ENCODE measurements at regions not wholly inside any gene's neighbourhood (a gene's known extent, or its start where the extent isn't known, plus 50 kb on each side); places are given as distances from the start of the nearest gene placed in this dataset.
"Not testable (repeated sequence)": the region's sequence is repeated elsewhere in the genome, so short reads cannot be mapped to it uniquely, and the experiment has no call there.

- Histone ChIP-seq H3K4me1 (no peaks in the 10 kb centered on the region), H3K27ac (no peak overlapping the region), H3K4me2 (ENCODE audit: low read length) (no peak overlapping the region), H3K9me3 (ENCODE audit: control insufficient read depth, low read length) (no peaks in the 10 kb centered on the region), H2AFZ (no peak overlapping the region), H3K36me3 (ENCODE audit: control insufficient read depth, insufficient read depth, low read length) (no peaks in the 10 kb centered on the region), H3K9ac (no peak overlapping the region), H3K79me2 (no peaks in the 10 kb centered on the region), H3K4me3 (ENCODE audit: low read depth, low read length) (no peak overlapping the region), H3K27me3 (ENCODE audit: control insufficient read depth, insufficient read depth, low read length) (no peaks in the 10 kb centered on the region)
- TF ChIP-seq CTCF (IDR thresholded peaks at IDR 0.05) = no peak
Observed at GRCh38 chr5:120344181-120344580, 119.9 kb upstream of the PRR16 start.

GRCh38 chr5:120345947-120346346 is 118.2 kb upstream of the PRR16 start:
- no peak for TF ChIP-seq CTCF (IDR thresholded peaks at IDR 0.05)
- no peak overlapping the region for H3K9ac ChIP-seq
- H3K36me3 ChIP-seq (ENCODE audit: control insufficient read depth, insufficient read depth, low read length) = no peaks in the 10 kb centered on the region
- no peak overlapping the region for H3K4me2 ChIP-seq (ENCODE audit: low read length)
- H3K9me3 ChIP-seq (ENCODE audit: control insufficient read depth, low read length) = no peaks in the 10 kb centered on the region
- no peaks in the 10 kb centered on the region for H3K4me1 ChIP-seq
- H3K79me2 ChIP-seq = no peaks in the 10 kb centered on the region
- H2AFZ ChIP-seq = no peak overlapping the region
- H3K4me3 ChIP-seq (ENCODE audit: low read depth, low read length) = no peak overlapping the region
- no peak overlapping the region for H3K27ac ChIP-seq
- H3K27me3 ChIP-seq (ENCODE audit: control insufficient read depth, insufficient read depth, low read length) = no peaks in the 10 kb centered on the region

GRCh38 chr5:120351071-120351470 is 113.0 kb upstream of the PRR16 start:
- H3K36me3 ChIP-seq (ENCODE audit: control insufficient read depth, insufficient read depth, low read length); H3K4me3 ChIP-seq (ENCODE audit: low read depth, low read length); H3K9ac ChIP-seq; H3K79me2 ChIP-seq; H3K4me1 ChIP-seq; H3K27me3 ChIP-seq (ENCODE audit: control insufficient read depth, insufficient read depth, low read length); H2AFZ ChIP-seq; H3K27ac ChIP-seq; H3K4me2 ChIP-seq (ENCODE audit: low read length); H3K9me3 ChIP-seq (ENCODE audit: control insufficient read depth, low read length): not testable (repeated sequence)

GRCh38 chr5:120354126-120354525 is 110.0 kb upstream of the PRR16 start:
- Histone ChIP-seq H2AFZ (no peak overlapping the region), H3K27me3 (ENCODE audit: control insufficient read depth, insufficient read depth, low read length) (no peaks in the 10 kb centered on the region), H3K27ac (no peak overlapping the region), H3K4me1 (no peaks in the 10 kb centered on the region), H3K79me2 (no peaks in the 10 kb centered on the region), H3K36me3 (ENCODE audit: control insufficient read depth, insufficient read depth, low read length) (no peaks in the 10 kb centered on the region), H3K9ac (no peak overlapping the region), H3K4me2 (ENCODE audit: low read length) (no peak overlapping the region), H3K9me3 (ENCODE audit: control insufficient read depth, low read length) (no peaks in the 10 kb centered on the region), H3K4me3 (ENCODE audit: low read depth, low read length) (no peak overlapping the region)
- TF ChIP-seq CTCF (IDR thresholded peaks at IDR 0.05) = no peak

- H3K4me1 ChIP-seq = no peaks in the 10 kb centered on the region
- no peak for TF ChIP-seq CTCF (IDR thresholded peaks at IDR 0.05)
- no peak overlapping the region for H3K9ac ChIP-seq
- H3K36me3 ChIP-seq (ENCODE audit: control insufficient read depth, insufficient read depth, low read length) = no peaks in the 10 kb centered on the region
- H3K9me3 ChIP-seq (ENCODE audit: control insufficient read depth, low read length) = no peaks in the 10 kb centered on the region
- H3K79me2 ChIP-seq = no peaks in the 10 kb centered on the region
- no peak overlapping the region for H2AFZ ChIP-seq
- H3K4me3 ChIP-seq (ENCODE audit: low read depth, low read length) = no peak overlapping the region
- no peak overlapping the region for H3K27ac ChIP-seq
- H3K27me3 ChIP-seq (ENCODE audit: control insufficient read depth, insufficient read depth, low read length) = no peaks in the 10 kb centered on the region
- no peak overlapping the region for H3K4me2 ChIP-seq (ENCODE audit: low read length)
Observed at GRCh38 chr5:120358949-120359348, 105.2 kb upstream of the PRR16 start.
